ENCODE measurements at regions not wholly inside any gene's neighbourhood (a gene's known extent, or its start where the extent isn't known, plus 50 kb on each side); places are given as distances from the start of the nearest gene placed in this dataset.
A peak's percentile ranks its signal among the peaks of the same experiment; 100 is the strongest.

DNA sequence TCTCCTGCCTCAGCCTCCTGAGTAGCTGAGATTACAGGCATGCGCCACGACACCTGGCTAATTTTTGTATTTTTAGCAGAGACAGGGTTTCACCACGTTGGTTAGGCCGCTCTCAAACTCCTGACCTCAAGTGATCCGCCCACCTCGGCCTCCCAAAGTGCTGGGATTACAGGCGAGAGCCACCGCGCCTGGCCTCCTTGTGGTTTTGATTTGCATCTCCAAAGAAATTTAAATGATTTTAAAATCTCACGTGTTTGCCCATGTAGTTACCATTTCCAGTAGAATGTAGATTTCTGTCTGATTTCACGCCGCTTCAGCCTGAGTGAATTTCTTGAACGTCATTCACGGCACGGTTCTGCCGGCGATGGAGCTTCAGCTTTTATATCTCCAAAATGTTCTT is 55.8 kb downstream of the IGF2 start:
- no peak for DNase-seq (ENCODE audit: low read depth)

DNA sequence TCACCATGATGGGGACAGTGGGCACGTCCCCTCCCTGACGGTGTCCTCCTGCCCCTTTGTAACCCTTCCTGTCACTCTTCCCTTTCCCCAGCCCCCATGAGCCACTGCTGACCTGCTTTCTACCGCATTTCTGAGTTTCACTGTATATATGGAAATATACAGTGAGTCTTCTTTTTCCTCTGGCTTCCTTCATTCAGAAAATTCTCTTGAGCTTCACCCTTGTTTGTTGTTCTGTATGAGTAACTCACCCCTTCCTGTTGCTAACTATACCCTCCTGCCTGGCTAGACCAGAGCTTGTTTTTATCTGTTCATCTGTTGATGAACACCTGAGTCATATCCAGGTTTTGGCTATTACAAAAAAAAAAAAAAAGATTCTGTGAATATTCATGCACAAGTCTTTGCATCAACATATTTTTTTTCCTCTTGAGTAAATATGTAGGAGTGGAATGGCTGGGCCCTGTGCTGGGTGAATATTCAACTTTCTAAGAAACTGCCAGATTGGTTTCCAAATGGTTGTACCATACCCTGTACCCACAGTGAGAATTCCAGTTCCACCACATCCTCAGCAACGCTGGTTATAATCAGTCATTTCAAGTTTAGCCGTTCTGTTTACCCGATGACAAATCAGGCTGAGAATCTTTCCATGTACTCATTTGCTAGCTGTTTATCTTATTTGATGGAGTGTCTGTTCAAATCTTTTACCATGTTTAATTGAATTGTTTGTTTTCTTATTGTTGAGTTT is 62.0 kb downstream of the IGF2 start:
- DNase-seq (ENCODE audit: low read depth) = peak; percentile 62

DNA sequence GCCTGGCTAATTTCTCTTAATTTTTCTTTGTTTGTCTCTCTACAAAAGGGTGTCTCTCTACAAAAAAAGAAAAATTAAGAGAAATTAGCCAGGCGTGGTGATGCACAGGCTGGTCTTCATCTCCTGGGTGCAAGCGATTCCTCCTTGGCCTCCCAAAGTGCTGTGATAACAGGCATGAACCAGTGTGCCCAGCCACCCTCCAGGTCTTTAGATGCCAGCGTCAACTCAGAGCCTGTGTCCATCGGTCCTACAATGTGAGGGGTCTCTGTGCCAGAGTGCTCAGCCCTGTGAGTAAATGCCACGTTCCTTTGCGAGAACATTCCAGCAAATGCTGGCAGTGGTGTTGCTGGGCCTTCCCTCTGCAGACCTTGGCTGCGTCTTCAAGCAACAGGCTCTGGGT is 62.7 kb downstream of the IGF2 start:
- DNase-seq (ENCODE audit: low read depth) = no peak

DNA sequence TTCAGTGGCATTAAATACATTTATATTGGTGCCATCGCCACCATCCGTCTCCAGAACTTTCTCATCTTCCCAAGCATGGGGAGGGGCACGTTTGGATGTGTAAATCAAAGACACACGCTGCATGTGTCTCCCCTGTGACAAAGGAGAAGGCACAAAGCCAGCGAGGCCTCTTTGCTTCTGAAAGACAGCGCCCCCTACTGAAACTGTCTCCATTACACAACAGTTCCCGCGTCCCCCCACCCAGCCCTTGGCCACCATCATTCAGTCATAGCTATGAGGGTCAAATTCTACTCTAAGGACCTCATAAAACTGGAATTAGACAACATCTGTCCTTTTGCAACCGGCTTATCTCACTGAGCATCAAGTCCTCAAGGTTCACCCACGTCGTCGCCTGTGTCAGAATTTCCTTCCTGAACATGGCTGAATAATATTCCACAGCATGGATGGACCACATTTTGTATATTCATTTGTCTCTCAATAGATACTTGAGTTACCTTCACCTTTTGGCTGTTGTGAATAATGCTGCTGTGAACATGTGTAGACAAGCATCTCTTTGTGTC is 64.8 kb downstream of the IGF2 start:
- DNase-seq (ENCODE audit: low read depth) = no peak

DNA sequence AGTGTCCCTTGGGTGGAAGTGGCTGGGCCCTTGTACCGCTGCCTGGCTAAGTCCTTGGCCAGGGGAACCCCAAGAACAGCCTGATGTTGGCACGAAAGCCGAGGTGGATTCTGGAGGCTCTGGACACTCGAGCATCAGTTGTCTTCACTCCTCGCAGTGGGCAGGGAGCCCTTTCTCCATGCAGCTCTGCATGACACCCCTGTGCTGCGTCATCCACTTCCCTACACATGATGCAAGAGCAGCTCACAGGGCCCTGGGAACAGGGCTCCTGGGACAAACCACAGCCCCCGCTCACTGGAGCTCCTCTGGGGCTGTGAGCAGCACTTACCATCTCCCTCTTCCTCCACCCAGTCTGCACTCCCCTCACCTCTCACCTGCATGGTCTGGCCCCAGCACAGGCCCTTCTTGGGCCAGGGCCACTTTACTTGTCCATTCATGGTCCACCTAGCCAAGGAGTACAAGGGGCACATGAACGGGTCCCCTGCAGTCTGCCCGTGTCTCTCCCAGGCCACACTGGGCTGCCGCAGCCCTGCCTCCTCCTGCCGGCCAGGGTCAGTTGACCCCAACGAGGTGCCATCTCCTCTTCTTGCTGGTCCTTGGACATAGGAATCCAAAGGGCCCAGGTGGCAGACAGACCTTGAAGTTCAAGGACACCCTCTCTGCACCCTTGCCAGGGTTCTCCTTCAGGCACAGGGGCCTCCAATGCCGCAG is 66.5 kb downstream of the IGF2 start:
- DNase-seq (ENCODE audit: low read depth) = no peak

DNA sequence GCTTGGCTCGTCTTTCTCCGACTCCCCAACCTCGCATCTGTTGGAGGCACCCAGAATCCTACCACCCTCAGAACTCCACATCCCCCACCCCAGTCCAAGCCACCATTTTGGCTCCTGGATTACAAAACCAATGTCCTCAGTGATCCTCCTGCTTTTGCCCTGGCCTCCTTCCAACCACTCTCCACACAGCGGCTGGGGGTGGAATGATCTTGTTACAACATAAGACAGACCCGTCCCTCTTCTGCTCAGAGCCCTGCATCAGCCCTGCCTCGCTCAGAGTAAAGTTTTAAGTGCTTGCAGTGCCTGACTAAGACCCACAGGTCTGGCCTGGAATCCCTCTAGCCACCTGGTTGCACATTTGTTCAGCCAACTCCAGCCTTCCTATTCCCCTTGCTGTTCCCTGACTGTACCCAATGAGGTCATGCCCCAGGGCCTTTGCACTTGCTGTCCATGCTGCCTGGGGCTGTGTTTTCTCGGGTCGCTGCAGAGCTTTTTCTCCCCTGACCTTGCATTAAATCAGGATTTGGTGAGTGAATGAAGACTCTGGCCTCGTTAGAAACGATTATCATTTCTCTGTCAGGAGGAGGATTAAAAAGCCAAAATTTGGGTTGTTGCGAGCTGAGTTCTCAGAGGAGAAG is 67.3 kb downstream of the IGF2 start:
- no peak for DNase-seq (ENCODE audit: low read depth)
